CD14-positive monocyte (primary cell): ENCODE measurements at regions not wholly inside any gene's neighbourhood (a gene's known extent, or its start where the extent isn't known, plus 50 kb on each side); places are given as distances from the start of the nearest gene placed in this dataset.

Experiments used
- DNase-seq, 3 donors: peaks; one replicate each; pipeline ENCODE4 v3.0.0-alpha.2; 2011 to 2022
- H2AFZ ChIP-seq: 2 replicates; pipeline ENCODE4 v1.6.0; 2012; ENCODE audit warnings: mild to moderate bottlenecking, low read depth, low read length, inconsistent platforms; ENCODE audit not compliant: insufficient read depth, poor library complexity, severe bottlenecking
- H3K27ac ChIP-seq, 2 donors: 1 replicate in 1 of 2; 2 replicates in 1 of 2; pipeline ENCODE4 v1.5.1; 2012 to 2013; ENCODE audit warnings: low read length in 2 of 2, control low read depth in 1 of 2, inconsistent platforms in 1 of 2, low read depth in 1 of 2, mild to moderate bottlenecking in 1 of 2
- H3K27me3 ChIP-seq, 2 donors: one replicate each; pipeline versions ENCODE4 v1.6.0 to v1.6.1; 2011 to 2013; ENCODE audit warnings: low read length in 2 of 2; ENCODE audit not compliant: control insufficient read depth in 2 of 2, insufficient read depth in 2 of 2
- H3K36me3 ChIP-seq, 2 donors: replicated peaks in 1 of 2; 1 replicate in 1 of 2; 2 replicates in 1 of 2; pipeline versions ENCODE4 v1.5.1 to v1.6.1; 2012 to 2013; ENCODE audit warnings: low read length in 2 of 2, control low read depth in 1 of 2, inconsistent platforms in 1 of 2, mild to moderate bottlenecking in 1 of 2; ENCODE audit not compliant: insufficient read depth in 2 of 2, control insufficient read depth in 1 of 2
- H3K4me1 ChIP-seq, 2 donors: 1 replicate in 1 of 2; 2 replicates in 1 of 2; pipeline versions ENCODE4 v1.5.1 to v1.6.1; 2012 to 2013; ENCODE audit warnings: low read length in 2 of 2, control low read depth in 1 of 2, inconsistent platforms in 1 of 2, mild to moderate bottlenecking in 1 of 2, moderate library complexity in 1 of 2; ENCODE audit not compliant: insufficient read depth in 2 of 2, control insufficient read depth in 1 of 2
- H3K4me2 ChIP-seq: replicated peaks from 2 replicates; pipeline ENCODE3; 2012; ENCODE audit warnings: low read length, moderate library complexity, mild to moderate bottlenecking; ENCODE audit not compliant: poor library complexity, severe bottlenecking; ENCODE audit errors: extremely low read depth
- H3K4me3 ChIP-seq, 3 experiments: fragments of 200-600 bp in 1 of 3; sonication (generic) in 1 of 3; replicated peaks in 1 of 3; 1 replicate in 2 of 3; 2 replicates in 1 of 3; pipeline ENCODE4 v1.5.1; 2011 to 2013; ENCODE audit warnings: low read length in 3 of 3, mild to moderate bottlenecking in 3 of 3, control low read depth in 2 of 3, low read depth in 2 of 3, inconsistent platforms in 1 of 3, moderate library complexity in 1 of 3
- H3K79me2 ChIP-seq: 2 replicates; pipeline ENCODE4 v1.6.0; 2012; ENCODE audit warnings: mild to moderate bottlenecking, control low read depth, inconsistent platforms, low read length, moderate library complexity; ENCODE audit not compliant: insufficient read depth
- H3K9ac ChIP-seq: 2 replicates; pipeline ENCODE4 v1.6.0; 2017; ENCODE audit warnings: low read length, mild to moderate bottlenecking; ENCODE audit not compliant: insufficient read depth, poor library complexity, severe bottlenecking
- H3K9me3 ChIP-seq, 2 donors: replicated peaks in 1 of 2; 1 replicate in 1 of 2; 2 replicates in 1 of 2; pipeline versions ENCODE4 v1.5.1 to v1.6.1; 2012 to 2013; ENCODE audit warnings: low read length in 2 of 2, control low read depth in 1 of 2; ENCODE audit not compliant: control insufficient read depth in 1 of 2, insufficient read depth in 1 of 2
- H4K20me1 ChIP-seq: 2 replicates; pipeline ENCODE4 v1.6.0; 2012; ENCODE audit warnings: mild to moderate bottlenecking, low read length, control low read depth, moderate library complexity; ENCODE audit not compliant: insufficient read depth
- H3K27ac Mint-ChIP-seq, 7 donors: one replicate each; pipeline ENCODE4 v1.8.0; 2020; ENCODE audit warnings: mild to moderate bottlenecking in 7 of 7, mixed read lengths in 7 of 7, moderate library complexity in 6 of 7, inconsistent platforms in 2 of 7
- H3K27me3 Mint-ChIP-seq, 3 donors: one replicate each; pipeline ENCODE4 v1.8.0; 2021 to 2022; ENCODE audit warnings: low read depth in 3 of 3, mild to moderate bottlenecking in 3 of 3, mixed read lengths in 3 of 3, moderate library complexity in 3 of 3, inconsistent platforms in 1 of 3
- H3K36me3 Mint-ChIP-seq, 2 donors: one replicate each; pipeline ENCODE4 v1.8.0; 2020; ENCODE audit warnings: mixed read lengths in 2 of 2, inconsistent platforms in 1 of 2, mild to moderate bottlenecking in 1 of 2
- H3K4me1 Mint-ChIP-seq: one replicate; pipeline ENCODE4 v1.8.0; 2020; ENCODE audit warnings: mild to moderate bottlenecking, mixed read lengths
- H3K4me3 Mint-ChIP-seq, 2 donors: one replicate each; pipeline ENCODE4 v1.8.0; 2020; ENCODE audit warnings: mild to moderate bottlenecking in 2 of 2, mixed read lengths in 2 of 2, moderate library complexity in 1 of 2
- H3K9me3 Mint-ChIP-seq, 7 donors: one replicate each; pipeline ENCODE4 v1.8.0; 2020 to 2022; ENCODE audit warnings: mixed read lengths in 7 of 7, mild to moderate bottlenecking in 6 of 7, moderate library complexity in 6 of 7, inconsistent platforms in 2 of 7
- WGBS: methylation state at CpG from one replicate; pipeline ENCODE4 v1.1.5; 2013; ENCODE audit warnings: missing lambda C conversion rate; ENCODE audit not compliant: insufficient coverage; 5-methylcytosine and 5-hydroxymethylcytosine counted together
- intact Hi-C, 2 donors: fragments of 100-400 bp; cut with micrococcal nuclease; formaldehyde crosslinking; loops; one replicate each; pipeline versions ENCODE4 v1.15.0 to v1.15.1; 2023
- TF ChIP-seq, protein P1 (sequence below): fragments of 200-600 bp; IDR thresholded peaks from one replicate; pipeline ENCODE4 v1.8.0; 2022; ENCODE audit warnings: antibody characterized with exemption, mild to moderate bottlenecking

DNA sequence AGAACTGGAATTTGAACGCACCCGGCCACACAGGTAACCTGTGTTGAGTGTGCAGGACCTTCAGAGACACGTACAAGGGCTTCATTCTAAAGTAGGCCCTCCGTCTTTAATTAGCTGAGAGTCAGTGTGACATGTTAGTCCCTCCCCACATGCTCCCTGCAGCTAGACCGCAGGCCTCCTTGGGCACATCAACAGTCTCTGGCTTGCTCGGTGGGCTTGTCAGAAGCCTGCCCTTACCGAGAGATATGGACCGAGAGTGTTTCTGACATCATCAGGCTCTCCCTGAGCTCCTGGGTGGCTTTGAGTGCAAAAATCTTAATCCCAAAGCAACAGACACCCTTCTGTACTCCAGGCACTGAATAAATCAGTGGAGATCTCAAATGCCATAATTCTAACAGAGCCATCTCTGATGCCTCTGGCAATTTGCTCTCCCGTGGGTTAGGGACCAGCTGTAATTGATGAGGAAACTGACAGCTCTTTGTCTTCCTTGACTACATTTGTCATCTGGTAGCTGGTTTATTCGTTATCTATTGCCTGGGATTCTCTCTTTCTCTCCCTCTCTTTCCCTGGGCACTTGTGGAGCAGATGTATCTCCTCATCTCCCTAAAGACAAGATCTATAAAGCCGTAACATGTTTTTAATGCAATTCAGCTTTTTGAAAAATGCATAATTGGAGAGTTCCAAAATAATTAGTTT lies 850.6 kb downstream of the TYW1 start:
- 79% methylated on average over 8 of the region's 11 CpGs for WGBS
- H3K9me3 Mint-ChIP-seq: peaks cover 2 to 16% (median 11%) of the 10 kb centered on the region in 7 donors

DNA sequence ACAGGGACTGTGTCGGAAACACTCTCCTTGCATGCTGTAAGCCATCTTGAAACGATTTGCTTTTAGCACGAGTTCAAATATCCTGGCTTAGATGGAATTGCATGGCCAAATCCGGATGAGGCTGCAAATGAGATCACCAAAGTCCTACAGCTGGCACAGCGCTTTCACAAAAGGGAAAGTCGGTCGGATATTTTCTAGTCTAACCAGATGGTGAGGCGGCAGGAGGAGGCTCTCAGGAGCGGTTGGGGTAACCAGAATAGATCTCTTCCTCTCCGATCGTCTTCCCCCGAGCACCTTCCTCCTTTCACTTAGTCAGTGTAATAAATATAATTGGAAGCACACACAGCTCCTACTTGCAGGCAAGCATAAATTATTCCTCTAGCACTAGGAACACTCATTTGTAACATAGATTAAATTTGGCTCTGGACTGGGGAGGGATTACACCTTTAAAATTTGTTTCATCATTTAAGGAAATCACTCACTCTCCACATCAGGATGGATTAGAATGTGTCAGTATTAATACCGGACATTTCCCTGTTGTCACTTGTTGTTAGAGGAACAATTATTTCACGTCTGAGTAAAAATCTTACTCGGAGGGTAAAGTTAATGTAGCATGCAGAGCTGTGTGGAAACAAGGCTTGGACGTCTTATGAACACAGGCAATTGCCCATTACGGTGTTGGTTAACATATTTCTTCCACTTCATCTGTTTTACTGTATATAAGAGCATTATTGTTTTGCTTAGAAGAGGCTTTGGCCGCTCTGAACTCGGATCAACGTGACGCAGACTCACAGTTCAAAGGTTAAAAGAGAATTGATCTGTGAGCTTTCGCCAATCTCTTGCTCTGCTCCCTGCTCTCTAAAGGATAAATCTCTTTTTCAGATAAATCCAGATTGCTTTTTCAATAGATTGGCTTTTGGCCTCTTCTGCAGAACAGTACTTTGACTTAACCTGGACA lies 857.9 kb downstream of the TYW1 start:
- H3K9me3 Mint-ChIP-seq: peaks cover 9 to 37% (median 17%) of the 10 kb centered on the region in 7 donors
- no peaks in the 10 kb centered on the region for H3K79me2 ChIP-seq
- no peaks in the 10 kb centered on the region for H4K20me1 ChIP-seq
- H3K27me3 Mint-ChIP-seq: no peaks in the 10 kb centered on the region
- H3K4me1 Mint-ChIP-seq: no peaks in the 10 kb centered on the region
- no peaks in the 10 kb centered on the region for H3K27me3 ChIP-seq
- no peak overlapping the region for H3K27ac Mint-ChIP-seq
- TF ChIP-seq, protein P1, sequence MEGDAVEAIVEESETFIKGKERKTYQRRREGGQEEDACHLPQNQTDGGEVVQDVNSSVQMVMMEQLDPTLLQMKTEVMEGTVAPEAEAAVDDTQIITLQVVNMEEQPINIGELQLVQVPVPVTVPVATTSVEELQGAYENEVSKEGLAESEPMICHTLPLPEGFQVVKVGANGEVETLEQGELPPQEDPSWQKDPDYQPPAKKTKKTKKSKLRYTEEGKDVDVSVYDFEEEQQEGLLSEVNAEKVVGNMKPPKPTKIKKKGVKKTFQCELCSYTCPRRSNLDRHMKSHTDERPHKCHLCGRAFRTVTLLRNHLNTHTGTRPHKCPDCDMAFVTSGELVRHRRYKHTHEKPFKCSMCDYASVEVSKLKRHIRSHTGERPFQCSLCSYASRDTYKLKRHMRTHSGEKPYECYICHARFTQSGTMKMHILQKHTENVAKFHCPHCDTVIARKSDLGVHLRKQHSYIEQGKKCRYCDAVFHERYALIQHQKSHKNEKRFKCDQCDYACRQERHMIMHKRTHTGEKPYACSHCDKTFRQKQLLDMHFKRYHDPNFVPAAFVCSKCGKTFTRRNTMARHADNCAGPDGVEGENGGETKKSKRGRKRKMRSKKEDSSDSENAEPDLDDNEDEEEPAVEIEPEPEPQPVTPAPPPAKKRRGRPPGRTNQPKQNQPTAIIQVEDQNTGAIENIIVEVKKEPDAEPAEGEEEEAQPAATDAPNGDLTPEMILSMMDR: no peak
- no peaks in the 10 kb centered on the region for H3K36me3 Mint-ChIP-seq
- no peak overlapping the region for H2AFZ ChIP-seq
- 85% methylated on average over 5 of the region's 22 CpGs for WGBS
- no peaks in the 10 kb centered on the region for H3K4me1 ChIP-seq
- no peak overlapping the region for H3K4me3 Mint-ChIP-seq
- no peak for DNase-seq
- H3K9ac ChIP-seq: no peak overlapping the region
- no peak overlapping the region for H3K4me2 ChIP-seq
- no peak overlapping the region for H3K4me3 ChIP-seq
- intact Hi-C loops: no loop called here
- no peak overlapping the region for H3K27ac ChIP-seq
- peaks cover 19 to 22% of the 10 kb centered on the region in 2 donors for H3K9me3 ChIP-seq
- H3K36me3 ChIP-seq: no peaks in the 10 kb centered on the region

More for the DNA sequence above, 850.6 kb downstream of the TYW1 start:
- Mint-ChIP-seq H3K36me3 (no peaks in the 10 kb centered on the region), H3K4me1 (no peaks in the 10 kb centered on the region), H3K4me3 (no peak overlapping the region), H3K27me3 (peaks cover 0 to 2% (median 0%) of the 10 kb centered on the region in 3 donors), H3K27ac (no peak overlapping the region)
- H3K27me3 ChIP-seq: no peaks in the 10 kb centered on the region
- no peaks in the 10 kb centered on the region for H3K79me2 ChIP-seq
- H4K20me1 ChIP-seq: no peaks in the 10 kb centered on the region
- H2AFZ ChIP-seq: no peak overlapping the region
- H3K9me3 ChIP-seq: peaks cover 11 to 14% of the 10 kb centered on the region in 2 donors
- no peaks in the 10 kb centered on the region for H3K4me1 ChIP-seq
- H3K9ac ChIP-seq: no peak overlapping the region
- H3K4me3 ChIP-seq: no peak overlapping the region
- no peaks in the 10 kb centered on the region for H3K36me3 ChIP-seq
- TF ChIP-seq, protein P1: no peak
- no peak for DNase-seq
- intact Hi-C loops: no loop called here
- no peak overlapping the region for H3K4me2 ChIP-seq
- no peak overlapping the region for H3K27ac ChIP-seq
